WI38 (cell line): ENCODE measurements at regions not wholly inside any gene's neighbourhood (a gene's known extent, or its start where the extent isn't known, plus 50 kb on each side); places are given as distances from the start of the nearest gene placed in this dataset.

ENCODE experiments used
- H3K4me3 ChIP-seq: 2 replicates; pipeline ENCODE4 v1.5.1; 2011; ENCODE audit warnings: low read depth, mild to moderate bottlenecking, control low read depth, low read length
- TF ChIP-seq, protein P1 (sequence below): IDR thresholded peaks from 2 replicates; pipeline ENCODE4 v1.5.1; 2012; ENCODE audit warnings: low read depth, mild to moderate bottlenecking, control low read depth, low read length

DNA sequence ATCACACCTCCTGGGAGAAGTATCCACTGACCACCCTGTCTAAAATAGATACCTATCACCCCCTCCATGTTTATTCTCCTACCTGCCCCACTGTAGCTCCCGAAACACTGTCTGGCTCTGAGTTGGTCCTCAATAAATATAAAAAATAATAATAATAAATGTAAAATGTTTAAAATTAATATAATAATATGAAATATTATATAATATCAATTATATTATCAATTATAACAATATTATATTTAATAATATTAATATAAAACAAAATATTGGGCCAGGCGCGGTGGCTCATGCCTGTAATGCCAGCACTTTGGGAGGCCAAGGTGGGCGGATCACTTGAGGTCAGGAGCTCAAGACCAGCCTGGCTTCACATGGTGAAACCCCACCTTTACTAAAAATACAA lies 52.3 kb upstream of the TIAM1 start:
- TF ChIP-seq, protein P1, sequence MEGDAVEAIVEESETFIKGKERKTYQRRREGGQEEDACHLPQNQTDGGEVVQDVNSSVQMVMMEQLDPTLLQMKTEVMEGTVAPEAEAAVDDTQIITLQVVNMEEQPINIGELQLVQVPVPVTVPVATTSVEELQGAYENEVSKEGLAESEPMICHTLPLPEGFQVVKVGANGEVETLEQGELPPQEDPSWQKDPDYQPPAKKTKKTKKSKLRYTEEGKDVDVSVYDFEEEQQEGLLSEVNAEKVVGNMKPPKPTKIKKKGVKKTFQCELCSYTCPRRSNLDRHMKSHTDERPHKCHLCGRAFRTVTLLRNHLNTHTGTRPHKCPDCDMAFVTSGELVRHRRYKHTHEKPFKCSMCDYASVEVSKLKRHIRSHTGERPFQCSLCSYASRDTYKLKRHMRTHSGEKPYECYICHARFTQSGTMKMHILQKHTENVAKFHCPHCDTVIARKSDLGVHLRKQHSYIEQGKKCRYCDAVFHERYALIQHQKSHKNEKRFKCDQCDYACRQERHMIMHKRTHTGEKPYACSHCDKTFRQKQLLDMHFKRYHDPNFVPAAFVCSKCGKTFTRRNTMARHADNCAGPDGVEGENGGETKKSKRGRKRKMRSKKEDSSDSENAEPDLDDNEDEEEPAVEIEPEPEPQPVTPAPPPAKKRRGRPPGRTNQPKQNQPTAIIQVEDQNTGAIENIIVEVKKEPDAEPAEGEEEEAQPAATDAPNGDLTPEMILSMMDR: no peak
- no peak overlapping the region for H3K4me3 ChIP-seq

DNA sequence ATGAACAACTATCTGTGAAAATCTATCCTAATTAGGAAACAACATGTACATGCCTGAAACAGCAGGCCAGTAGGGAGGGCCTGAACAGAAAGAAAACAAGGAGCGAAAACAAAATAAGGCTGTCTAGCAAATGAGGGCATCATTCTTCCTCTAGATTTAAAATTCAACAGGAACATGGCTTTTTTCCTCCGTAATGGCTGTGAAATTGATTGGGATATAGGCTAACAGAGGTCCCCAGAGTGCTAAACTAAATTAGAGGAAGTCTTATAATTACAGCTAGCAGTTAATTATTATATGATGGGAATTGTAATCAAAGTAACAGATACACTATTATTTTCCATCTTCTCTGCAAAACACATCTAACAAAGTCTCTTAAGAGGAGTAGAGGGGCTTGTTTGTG lies 51.7 kb upstream of the TIAM1 start:
- no peak overlapping the region for H3K4me3 ChIP-seq
- TF ChIP-seq, protein P1: no peak

DNA sequence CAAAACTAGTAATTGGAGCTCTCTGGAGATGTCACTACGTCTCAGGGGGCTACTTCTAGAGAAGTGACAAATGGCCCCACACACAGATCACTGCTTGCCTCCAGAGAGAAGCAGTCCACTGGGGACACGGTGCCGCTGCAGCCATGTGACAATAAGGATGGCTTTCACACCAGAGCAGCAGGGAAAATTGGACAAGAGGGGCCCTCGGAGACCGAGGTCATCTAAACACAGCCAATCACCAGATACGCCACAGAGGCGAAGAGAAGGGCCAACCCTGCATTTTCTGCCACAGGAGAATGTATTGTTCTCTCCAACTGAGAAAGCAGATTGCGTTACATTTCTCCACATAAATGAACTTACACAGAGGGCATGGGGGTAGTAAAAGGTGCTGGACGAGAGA lies 51.2 kb upstream of the TIAM1 start:
- TF ChIP-seq, protein P1: no peak
- no peak overlapping the region for H3K4me3 ChIP-seq

DNA sequence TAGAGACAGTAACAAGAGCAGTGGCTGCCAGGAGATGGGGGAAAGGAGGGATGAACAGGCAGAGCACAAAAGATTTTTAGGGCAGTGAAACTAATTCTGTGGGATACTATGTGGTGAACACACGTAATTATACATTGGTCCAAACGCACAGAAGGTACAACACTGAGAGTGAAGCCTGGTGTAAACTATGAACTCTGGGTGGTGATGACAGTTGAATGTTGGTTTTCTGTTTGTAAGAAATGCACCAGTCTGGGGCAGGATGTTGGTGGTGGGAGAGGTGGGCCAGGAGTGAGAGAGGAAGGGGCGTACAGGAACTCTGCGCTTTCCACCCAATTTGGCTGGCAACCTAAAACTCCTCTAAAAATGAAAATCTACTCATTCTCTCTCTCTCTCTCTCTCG lies 50.2 kb upstream of the TIAM1 start:
- TF ChIP-seq, protein P1: no peak
- no peak overlapping the region for H3K4me3 ChIP-seq
